GM21526 (cell line): ENCODE measurements at regions not wholly inside any gene's neighbourhood (a gene's known extent, or its start where the extent isn't known, plus 50 kb on each side); places are given as distances from the start of the nearest gene placed in this dataset.

Experiments used
- ATAC-seq: cut with Tn5 transposase; IDR thresholded peaks from one replicate; pipeline ENCODE4 v1.9.1; 2021; ENCODE audit warnings: moderate library complexity; ENCODE audit not compliant: unreplicated experiment, low FRiP score

GRCh38 chr5:54370982-54371381 lies 60.6 kb upstream of the ARL15 start:
- no peak for ATAC-seq

- no peak for ATAC-seq
Measured at GRCh38 chr5:54367844-54368243, 57.5 kb upstream of the ARL15 start.

GRCh38 chr5:54366707-54367106 lies 56.3 kb upstream of the ARL15 start:
- ATAC-seq: no peak

- no peak for ATAC-seq
Measured at GRCh38 chr5:54363669-54364068, 53.3 kb upstream of the ARL15 start.

- no peak for ATAC-seq
Measured at GRCh38 chr5:54362992-54363625, 52.7 kb upstream of the ARL15 start.

GRCh38 chr5:54362434-54362833 lies 52.1 kb upstream of the ARL15 start:
- no peak for ATAC-seq

GRCh38 chr5:54361691-54362411 lies 51.5 kb upstream of the ARL15 start:
- no peak for ATAC-seq

- ATAC-seq: no peak
Measured at GRCh38 chr5:54360925-54361662, 50.7 kb upstream of the ARL15 start.
